HuH-7 (cell line): ENCODE measurements at regions not wholly inside any gene's neighbourhood (a gene's known extent, or its start where the extent isn't known, plus 50 kb on each side); places are given as distances from the start of the nearest gene placed in this dataset.
A peak's percentile ranks its signal among the peaks of the same experiment; 100 is the strongest.
"Not testable (repeated sequence)": the region's sequence is repeated elsewhere in the genome, so short reads cannot be mapped to it uniquely, and the experiment has no call there.

Experiments used
- DNase-seq: peaks from one replicate; pipeline ENCODE4 v3.0.0; 2011; ENCODE audit warnings: low spot score

DNA sequence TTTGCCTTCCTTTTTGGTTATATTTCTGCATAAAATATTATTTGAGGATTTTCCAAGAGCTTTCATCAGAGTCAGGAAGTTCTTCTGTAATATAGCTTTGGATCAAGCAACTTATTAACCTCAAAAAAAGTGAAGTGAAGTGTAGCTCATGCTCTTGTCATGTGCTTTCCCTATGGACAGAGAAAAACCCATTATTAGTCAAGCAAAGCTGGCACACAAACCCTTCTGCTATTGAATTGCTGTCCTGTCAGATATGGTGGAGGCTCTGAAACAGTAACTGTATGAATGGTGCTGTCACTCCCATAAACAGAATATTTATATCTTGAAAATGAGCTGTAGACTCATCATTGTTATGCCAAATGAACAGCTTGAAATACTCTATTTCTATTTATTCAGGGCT is 1533.3 kb downstream of the RPIA start:
- DNase-seq, result not testable (repeated sequence)

- not testable (repeated sequence) for DNase-seq
Observed at GRCh38 chr2:90226465-90227072, 1535.1 kb downstream of the RPIA start.

DNA sequence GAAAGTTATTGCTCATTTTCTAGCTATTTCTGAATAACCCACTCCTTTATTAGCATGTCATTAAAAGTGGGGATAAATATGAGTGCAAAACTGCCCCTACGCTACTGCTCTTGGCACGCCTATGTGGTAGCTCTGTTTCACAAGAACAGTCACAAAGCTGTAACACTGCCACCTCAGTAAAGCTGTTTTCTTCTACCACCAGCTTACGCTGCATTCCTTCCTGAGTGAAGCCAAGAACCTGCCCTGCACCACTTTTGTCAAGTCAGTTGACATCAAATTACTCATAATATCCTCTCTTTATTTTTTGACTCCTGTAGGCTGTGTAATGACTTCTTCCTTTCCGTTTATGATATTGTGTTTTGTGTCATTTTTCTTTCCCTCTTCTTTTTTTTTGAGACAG is 1539.7 kb downstream of the RPIA start:
- not testable (repeated sequence) for DNase-seq

DNA sequence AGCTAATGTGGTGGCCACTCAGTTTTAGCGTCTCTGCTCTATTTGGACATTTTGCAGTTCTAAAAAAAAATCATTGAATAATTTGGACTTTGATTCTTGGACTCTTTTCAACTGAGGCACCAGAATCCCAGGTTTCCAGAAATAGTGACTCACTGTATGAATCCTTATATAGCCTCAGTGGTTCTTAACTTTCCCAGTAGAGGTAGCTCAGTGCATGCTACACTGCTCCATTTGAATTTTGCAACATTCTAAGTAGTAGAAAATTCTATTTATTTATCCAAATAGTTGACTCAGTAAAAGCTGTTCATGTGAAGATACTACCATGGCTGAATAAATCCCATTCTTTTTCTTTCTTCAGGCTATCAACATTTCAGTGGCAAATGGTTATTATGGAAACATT is 1544.0 kb downstream of the RPIA start:
- DNase-seq, result not testable (repeated sequence)

DNA sequence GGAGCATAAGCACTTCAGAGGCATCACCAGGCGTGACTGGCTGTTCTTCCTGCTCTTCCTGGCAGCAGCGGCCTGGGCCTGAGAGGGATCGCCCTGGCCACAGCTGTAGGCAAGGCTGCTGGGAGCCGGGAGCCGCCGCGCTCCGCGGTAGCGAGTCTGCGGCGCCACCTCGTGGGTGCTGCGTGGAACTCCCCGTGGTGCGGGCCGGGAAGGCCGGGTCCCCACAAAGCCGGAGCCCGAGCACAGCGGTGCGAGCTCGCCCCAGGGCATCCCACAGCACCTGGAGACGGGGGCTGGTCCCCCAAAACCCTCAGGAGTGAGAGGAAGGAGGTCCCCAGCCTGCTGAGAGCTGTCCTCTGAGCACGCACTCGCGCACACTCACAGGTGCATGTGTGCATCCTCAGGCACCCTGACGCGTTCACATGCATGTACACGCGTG is 1546.5 kb downstream of the RPIA start:
- peak; percentile 6 for DNase-seq

GRCh38 chr2:90238505-90239230 is 1547.2 kb downstream of the RPIA start:
- DNase-seq, result not testable (repeated sequence)

DNA sequence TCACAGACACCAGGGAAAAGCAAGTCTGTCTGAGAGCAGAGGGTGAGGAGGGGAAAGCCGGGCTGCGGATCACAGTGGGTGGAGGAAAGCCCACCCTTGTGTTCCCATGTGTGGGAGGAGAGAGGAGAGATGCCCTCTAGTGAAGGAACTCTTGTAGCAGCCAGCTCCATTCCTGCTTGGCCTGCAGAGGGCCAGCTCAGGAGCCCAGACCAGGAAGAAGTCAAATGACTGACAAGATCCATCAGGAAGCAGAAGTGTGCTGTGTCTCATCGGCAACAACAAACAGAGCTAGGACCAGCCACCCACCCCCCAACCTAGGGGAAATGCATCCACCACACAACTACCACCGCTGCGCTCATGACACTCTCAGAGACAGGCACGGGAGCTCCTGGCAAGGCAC is 1548.3 kb downstream of the RPIA start:
- DNase-seq, result not testable (repeated sequence)

- DNase-seq, result not testable (repeated sequence)
Observed at GRCh38 chr2:90244902-90245765, 1553.7 kb downstream of the RPIA start.

DNA sequence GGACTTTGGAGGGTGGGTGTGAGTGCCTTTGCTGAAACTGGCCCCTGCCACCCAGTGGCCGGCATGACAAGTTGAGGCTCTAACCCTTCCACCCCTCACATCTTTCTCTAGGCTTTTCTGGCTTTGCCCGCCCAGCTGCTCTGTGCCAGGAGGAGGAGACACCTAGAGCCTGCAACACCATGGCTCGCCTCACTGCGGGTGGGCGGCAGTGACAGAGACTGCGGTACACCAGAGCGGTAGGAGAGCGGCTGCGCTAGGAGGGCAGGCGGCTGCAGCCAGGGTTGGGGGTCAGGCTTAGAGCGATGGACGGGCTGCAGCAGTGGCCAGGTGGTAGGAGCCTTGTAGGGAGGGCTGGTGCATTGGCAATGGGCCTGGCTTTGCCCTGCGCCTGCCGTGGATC is 1556.9 kb downstream of the RPIA start:
- not testable (repeated sequence) for DNase-seq

- not testable (repeated sequence) for DNase-seq
Observed at GRCh38 chr2:90250350-90250749, 1558.9 kb downstream of the RPIA start.

DNA sequence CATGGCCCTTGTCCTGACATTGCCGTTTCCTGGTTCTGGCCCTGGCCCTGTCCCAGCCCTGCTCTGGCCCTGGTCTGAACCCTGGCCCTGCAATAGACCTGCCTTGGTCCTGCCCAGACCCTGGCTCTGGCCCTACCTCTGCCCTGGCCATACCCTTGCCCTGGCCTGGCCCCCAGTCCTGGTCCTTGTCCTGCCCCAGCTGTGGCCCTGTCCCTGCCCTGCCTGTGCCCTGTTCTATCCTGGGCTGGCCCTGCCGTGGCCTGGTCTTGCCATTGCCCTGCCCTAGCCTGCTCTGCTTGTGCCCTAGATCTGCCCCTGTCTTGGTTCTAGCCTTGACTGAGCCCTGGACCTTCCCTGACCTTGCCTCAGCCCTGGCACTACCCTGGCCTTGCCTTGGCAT is 1560.1 kb downstream of the RPIA start:
- not testable (repeated sequence) for DNase-seq

- not testable (repeated sequence) for DNase-seq
Observed at GRCh38 chr2:90253306-90253705, 1561.8 kb downstream of the RPIA start.

- DNase-seq, result not testable (repeated sequence)
Observed at GRCh38 chr2:90266888-90267287, 1575.4 kb downstream of the RPIA start.

- DNase-seq, result not testable (repeated sequence)
Observed at GRCh38 chr2:90287751-90288150, 1596.3 kb downstream of the RPIA start.

DNA sequence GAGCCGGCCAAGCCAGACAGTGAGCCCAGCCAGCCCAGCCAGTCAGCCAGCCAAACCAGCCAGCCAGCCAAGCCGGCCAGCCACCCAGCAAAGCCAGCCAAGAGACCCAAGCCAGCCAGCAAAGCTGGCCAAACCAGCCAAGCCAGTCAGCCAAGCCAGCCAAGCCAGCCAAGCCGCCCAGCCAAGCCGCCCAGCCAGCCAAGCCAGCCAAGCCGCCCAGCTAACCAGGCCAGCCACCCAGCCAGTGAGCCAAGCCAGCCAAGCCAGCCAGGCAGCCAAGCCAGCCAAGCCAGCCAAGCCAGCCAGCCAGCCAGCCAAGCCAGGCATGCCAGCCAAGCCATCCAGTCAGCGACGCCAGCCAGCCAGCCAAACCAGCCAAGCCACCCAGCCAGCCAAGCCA is 1596.9 kb downstream of the RPIA start:
- not testable (repeated sequence) for DNase-seq

DNA sequence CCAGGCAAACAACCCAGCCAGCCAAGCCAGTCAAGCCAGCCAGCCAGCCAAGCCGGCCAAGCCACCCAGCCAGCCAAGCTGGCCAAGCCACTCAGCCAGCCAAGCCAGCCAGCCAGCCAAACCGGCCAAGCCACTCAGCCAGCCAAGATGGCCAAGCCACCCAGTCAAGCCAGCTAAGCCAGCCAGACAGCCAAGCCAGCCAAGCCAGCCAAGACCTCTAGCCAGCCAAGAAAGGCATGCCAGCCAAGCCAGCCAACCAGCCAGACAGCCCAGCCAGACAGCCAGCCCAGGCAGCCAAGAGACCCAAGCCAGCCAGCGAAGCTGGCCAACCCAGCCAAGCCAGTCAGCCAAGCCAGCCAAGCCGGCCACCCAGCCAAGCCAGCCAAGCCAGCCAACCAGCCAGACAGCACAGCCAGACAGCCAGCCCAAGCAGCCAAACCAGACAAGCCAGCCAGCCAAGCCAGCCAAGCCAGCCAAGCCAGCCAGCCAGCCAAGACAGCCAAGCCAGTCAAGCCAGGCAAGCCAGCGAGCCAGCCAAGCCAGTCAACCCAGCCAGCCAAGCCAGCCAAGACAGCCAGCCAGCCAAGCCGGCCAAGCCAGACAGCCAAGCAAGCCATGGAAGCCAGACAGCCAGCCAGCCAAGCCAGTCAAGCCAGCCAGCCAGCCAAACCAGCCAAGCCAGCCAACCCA is 1598.0 kb downstream of the RPIA start:
- not testable (repeated sequence) for DNase-seq

DNA sequence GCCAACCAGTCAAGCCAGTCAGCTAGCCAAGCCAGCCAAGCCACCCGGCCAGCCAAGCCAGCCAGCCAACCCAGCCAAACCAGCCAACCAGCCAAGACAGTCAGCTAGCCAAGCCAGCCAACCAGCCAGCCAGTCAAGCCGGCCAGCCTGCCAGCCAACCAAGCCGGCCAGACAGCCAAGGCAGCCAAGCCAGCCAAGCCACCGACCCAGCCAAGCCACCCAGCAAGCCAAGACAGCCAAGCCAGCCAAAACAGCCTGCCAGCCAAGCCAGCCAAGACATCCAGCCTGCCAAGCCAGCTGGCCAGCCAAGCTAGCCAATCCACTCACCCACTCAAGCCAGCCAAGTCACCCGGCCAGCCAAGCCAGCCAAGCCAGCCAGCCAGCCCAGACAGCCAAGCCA is 1599.2 kb downstream of the RPIA start:
- DNase-seq, result not testable (repeated sequence)

DNA sequence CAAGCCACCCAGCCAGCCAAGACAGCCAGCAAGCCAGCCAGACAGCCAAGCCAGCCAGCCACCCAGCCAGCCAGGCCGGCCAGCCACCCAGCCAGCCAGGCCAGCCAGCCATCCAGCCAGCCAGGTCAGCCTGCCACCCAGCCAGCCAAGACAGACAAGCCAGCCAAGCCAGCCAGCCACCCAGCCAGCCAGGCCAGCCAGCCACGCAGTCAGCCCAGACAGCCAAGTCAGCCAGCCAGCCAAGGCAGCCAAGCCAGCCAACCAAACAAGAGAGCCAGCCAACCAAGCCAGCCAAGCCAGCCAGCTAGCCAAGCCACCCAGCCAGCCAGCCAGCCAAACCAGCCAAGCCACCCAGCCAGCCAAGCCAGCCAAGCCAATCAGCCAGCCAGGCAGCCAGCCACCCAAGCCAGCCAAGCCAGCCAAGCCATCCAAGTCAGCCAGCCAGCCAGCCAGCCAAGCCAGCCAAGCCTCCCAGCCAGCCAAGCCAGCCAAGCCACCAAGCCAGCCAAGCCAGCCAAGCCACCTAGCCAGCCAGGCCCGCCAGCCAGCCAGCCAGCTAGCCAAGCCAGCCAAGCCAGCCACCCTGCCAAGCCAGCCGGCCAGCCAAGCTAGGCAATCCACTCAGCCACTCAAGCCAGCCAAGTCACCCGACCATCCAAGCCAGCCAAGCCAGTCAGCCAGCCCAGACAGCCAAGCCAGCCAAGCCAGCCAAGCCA is 1599.9 kb downstream of the RPIA start:
- not testable (repeated sequence) for DNase-seq

GRCh38 chr2:90291934-90292333 is 1600.5 kb downstream of the RPIA start:
- not testable (repeated sequence) for DNase-seq

DNA sequence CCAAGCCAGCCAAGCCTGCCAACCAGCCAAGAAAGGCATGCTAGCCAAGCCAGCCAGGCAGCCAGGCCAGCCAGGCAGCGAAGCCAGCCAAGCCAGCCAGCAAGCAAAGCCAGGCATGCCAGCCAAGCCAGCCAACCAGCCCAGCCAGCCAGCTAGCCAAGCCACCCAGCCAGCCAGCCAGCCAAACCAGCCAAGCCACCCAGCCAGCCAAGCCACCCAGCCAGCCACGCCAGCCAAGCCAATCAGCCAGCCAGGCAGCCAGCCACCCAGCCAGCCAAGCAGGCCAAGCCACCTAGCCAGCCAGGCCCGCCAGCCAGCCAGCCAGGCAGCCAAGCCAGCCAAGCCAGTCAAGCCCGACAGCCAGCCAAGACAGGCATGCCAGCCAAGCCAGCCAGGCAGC is 1601.0 kb downstream of the RPIA start:
- not testable (repeated sequence) for DNase-seq

DNA sequence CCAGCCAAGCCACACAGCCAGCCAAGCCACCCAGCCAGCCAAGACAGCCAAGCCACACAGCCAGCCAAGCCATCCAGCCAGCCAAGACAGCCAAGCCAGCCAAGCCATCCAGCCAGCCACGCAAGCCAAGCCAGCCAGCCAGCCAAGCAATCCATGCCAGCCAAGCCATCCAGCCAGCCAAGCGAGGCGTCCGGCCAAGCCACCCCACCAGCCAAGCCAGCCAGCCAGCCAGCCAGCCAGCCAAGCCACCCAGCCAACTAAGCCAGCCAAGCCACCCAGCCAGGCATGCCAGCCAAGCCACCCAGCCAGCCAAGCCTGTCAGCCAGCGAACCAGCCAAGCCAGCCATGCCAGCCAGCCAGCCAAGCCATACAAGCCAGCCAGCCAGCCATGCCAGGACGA is 1601.8 kb downstream of the RPIA start:
- DNase-seq, result not testable (repeated sequence)
